Activated T-helper 17 cell treated with anti-CD3 and anti-CD28 coated beads, Interleukin-2, amount 50 U/mL, for 72 hours (primary cell): ENCODE measurements at regions not wholly inside any gene's neighbourhood (a gene's known extent, or its start where the extent isn't known, plus 50 kb on each side); places are given as distances from the start of the nearest gene placed in this dataset.

Experiments used
- ATAC-seq: fragments of 150-1000 bp; cut with Tn5 transposase; replicated peaks from 2 replicates; pipeline ENCODE4 v1.10.0; 2021; ENCODE audit warnings: mild to moderate bottlenecking, moderate library complexity
- H3K27ac Mint-ChIP-seq: one replicate; pipeline ENCODE4 v1.8.0; 2022; ENCODE audit warnings: mixed read lengths
- H3K27me3 Mint-ChIP-seq: one replicate; pipeline ENCODE4 v1.8.0; 2022; ENCODE audit warnings: mixed read lengths
- H3K36me3 Mint-ChIP-seq: one replicate; pipeline ENCODE4 v1.8.0; 2022; ENCODE audit warnings: low read depth, mild to moderate bottlenecking, mixed read lengths
- H3K4me1 Mint-ChIP-seq: one replicate; pipeline ENCODE4 v1.8.0; 2022; ENCODE audit warnings: mixed read lengths
- H3K4me3 Mint-ChIP-seq: one replicate; pipeline ENCODE4 v1.8.0; 2022; ENCODE audit warnings: mild to moderate bottlenecking, mixed read lengths
- H3K9me3 Mint-ChIP-seq: one replicate; pipeline ENCODE4 v1.8.0; 2022; ENCODE audit warnings: mixed read lengths

DNA sequence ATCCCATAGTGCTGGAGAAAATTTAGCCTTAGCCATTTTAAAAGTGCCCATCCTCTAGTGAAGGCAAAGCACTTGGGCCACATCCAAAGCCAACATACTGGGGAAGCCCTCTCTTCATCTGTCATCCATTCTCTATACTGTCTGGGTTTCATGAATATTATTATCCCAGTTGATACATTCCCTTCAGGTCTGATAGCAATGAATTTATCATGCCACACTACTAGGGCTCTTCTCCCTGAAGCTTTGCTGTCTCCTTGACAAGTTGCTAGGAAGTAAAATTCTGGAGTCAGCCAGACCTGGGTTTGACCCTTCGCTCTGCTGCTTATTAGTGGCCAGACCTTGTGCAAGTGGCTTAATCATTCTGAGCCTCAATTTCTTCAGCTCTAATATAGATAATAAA is 1041.4 kb upstream of the ADGRL2 start:
- peaks cover 5% of the 10 kb centered on the region for H3K9me3 Mint-ChIP-seq
- H3K4me3 Mint-ChIP-seq = no peak overlapping the region
- no peaks in the 10 kb centered on the region for H3K27me3 Mint-ChIP-seq
- ATAC-seq = no peak
- H3K4me1 Mint-ChIP-seq = no peaks in the 10 kb centered on the region
- H3K27ac Mint-ChIP-seq = no peak overlapping the region
- H3K36me3 Mint-ChIP-seq = no peaks in the 10 kb centered on the region

DNA sequence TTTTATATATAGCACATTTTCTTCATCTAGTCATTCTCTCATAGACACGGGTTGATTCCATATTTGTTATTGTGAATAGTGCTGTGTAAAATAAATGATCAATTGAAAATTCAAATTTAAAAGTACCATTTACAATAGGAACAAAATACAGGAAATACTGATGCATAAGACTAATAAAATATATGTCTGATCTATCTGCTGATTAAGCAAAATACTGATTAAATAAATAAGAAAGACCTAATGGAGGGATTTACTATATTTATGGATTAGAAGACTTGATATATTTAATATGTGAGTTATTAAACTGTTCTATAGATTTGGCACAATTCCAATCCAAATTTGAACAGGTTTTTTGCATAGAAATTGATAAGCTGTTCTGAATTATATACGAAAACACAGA is 1044.8 kb upstream of the ADGRL2 start:
- Mint-ChIP-seq H3K36me3 (no peaks in the 10 kb centered on the region), H3K4me3 (no peak overlapping the region), H3K4me1 (no peaks in the 10 kb centered on the region), H3K9me3 (peaks cover 9% of the 10 kb centered on the region), H3K27ac (no peak overlapping the region), H3K27me3 (no peaks in the 10 kb centered on the region)
- ATAC-seq = no peak

DNA sequence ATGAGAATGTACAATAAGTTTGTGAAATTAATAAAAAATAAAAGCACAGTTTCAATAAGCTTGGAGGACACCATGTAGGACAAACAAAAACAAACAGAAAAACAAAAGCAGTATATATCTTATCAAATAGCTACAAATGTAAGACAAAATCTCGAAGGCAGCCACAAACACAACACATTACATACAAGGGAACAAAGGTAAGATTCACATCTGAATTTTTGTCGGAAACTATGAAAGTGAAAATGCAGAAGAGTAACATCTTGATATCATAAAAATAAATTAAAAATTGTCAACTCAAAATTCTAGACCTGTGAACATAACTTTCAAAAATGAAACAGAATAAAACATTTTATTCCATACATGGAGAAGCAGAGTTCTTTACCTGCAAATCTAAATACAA is 1049.5 kb upstream of the ADGRL2 start:
- Mint-ChIP-seq H3K27me3 (no peaks in the 10 kb centered on the region), H3K36me3 (no peaks in the 10 kb centered on the region), H3K4me3 (no peak overlapping the region), H3K9me3 (peaks cover 11% of the 10 kb centered on the region), H3K27ac (no peak overlapping the region), H3K4me1 (no peaks in the 10 kb centered on the region)
- no peak for ATAC-seq

DNA sequence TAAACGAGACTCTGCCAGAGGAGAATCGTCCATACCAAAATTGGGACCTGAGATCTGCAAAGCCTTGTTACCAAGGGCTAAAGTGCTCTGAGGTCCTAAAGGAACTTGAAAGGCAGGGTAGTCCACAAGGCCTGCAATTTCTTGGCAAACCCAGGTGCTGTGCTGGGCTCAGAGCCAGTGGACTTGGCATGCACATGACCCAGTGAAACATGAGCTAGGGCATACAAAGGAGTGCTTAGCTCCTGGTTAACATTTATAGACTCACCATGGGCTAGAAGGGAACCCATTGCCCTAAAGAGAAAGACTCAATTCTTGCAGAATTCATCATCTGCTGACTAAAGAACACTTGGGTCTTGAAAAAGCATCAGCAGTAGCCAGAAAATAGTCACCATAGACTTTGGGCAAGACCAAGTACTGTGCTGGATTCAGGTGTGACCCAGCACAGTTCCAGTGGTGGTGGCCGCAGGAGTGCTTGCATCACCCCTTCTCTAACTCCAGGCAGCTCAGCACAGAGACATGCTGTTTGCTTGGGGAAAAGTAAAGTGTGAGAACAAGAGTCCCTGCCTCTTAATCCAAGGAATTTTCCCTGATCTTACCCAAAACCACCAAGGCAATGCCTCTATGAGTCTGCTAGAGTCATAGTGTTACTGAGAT is 1069.4 kb upstream of the ADGRL2 start:
- H3K4me3 Mint-ChIP-seq = no peak overlapping the region
- ATAC-seq = no peak
- H3K9me3 Mint-ChIP-seq = peaks cover 18% of the 10 kb centered on the region
- H3K27me3 Mint-ChIP-seq = no peaks in the 10 kb centered on the region
- H3K4me1 Mint-ChIP-seq = no peaks in the 10 kb centered on the region
- no peak overlapping the region for H3K27ac Mint-ChIP-seq
- no peaks in the 10 kb centered on the region for H3K36me3 Mint-ChIP-seq

GRCh38 chr1:80722611-80723010 is 1078.1 kb upstream of the ADGRL2 start:
- H3K27ac Mint-ChIP-seq = no peak overlapping the region
- no peak overlapping the region for H3K4me3 Mint-ChIP-seq
- H3K36me3 Mint-ChIP-seq = no peaks in the 10 kb centered on the region
- H3K27me3 Mint-ChIP-seq = no peaks in the 10 kb centered on the region
- H3K4me1 Mint-ChIP-seq = no peaks in the 10 kb centered on the region
- peaks cover 10% of the 10 kb centered on the region for H3K9me3 Mint-ChIP-seq
- no peak for ATAC-seq

DNA sequence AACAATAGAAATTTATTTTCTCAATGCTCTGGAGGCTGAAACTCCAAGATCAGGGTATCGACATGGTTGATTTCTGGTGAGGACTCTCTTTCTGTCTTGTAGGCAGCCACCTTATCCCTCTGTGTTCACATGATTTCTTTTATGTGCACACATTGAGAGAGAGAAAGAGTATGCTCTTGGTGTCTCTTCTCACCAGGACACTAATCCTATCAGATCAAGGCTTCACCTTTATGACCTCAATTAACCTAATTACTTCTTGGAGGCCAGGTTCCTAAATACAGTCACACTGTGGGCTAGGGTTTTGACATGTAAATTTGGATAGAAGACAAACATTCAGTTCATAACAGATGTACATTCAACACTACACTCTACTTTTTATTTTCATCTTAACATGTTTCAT is 1094.2 kb upstream of the ADGRL2 start:
- H3K27ac Mint-ChIP-seq = no peak overlapping the region
- H3K9me3 Mint-ChIP-seq = peaks cover 10% of the 10 kb centered on the region
- H3K27me3 Mint-ChIP-seq = no peaks in the 10 kb centered on the region
- H3K4me1 Mint-ChIP-seq = no peaks in the 10 kb centered on the region
- ATAC-seq = no peak
- H3K4me3 Mint-ChIP-seq = no peak overlapping the region
- no peaks in the 10 kb centered on the region for H3K36me3 Mint-ChIP-seq

- Mint-ChIP-seq H3K36me3 (no peaks in the 10 kb centered on the region), H3K27ac (no peak overlapping the region), H3K27me3 (no peaks in the 10 kb centered on the region), H3K9me3 (peaks cover 16% of the 10 kb centered on the region), H3K4me3 (no peak overlapping the region), H3K4me1 (no peaks in the 10 kb centered on the region)
- no peak for ATAC-seq
These were observed 1122.3 kb upstream of the ADGRL2 start for GRCh38 chr1:80678438-80678837.

- no peaks in the 10 kb centered on the region for H3K4me1 Mint-ChIP-seq
- H3K27ac Mint-ChIP-seq = no peak overlapping the region
- peaks cover 14% of the 10 kb centered on the region for H3K9me3 Mint-ChIP-seq
- no peak for ATAC-seq
- H3K27me3 Mint-ChIP-seq = no peaks in the 10 kb centered on the region
- H3K36me3 Mint-ChIP-seq = no peaks in the 10 kb centered on the region
- H3K4me3 Mint-ChIP-seq = no peak overlapping the region
These were observed 1125.3 kb upstream of the ADGRL2 start for GRCh38 chr1:80675454-80675853.

GRCh38 chr1:80673935-80674597 is 1126.7 kb upstream of the ADGRL2 start:
- H3K27me3 Mint-ChIP-seq = no peaks in the 10 kb centered on the region
- ATAC-seq = no peak
- no peaks in the 10 kb centered on the region for H3K4me1 Mint-ChIP-seq
- no peak overlapping the region for H3K4me3 Mint-ChIP-seq
- H3K27ac Mint-ChIP-seq = no peak overlapping the region
- no peaks in the 10 kb centered on the region for H3K36me3 Mint-ChIP-seq
- H3K9me3 Mint-ChIP-seq = peaks cover 14% of the 10 kb centered on the region

- Mint-ChIP-seq H3K4me3 (no peak overlapping the region), H3K27ac (no peak overlapping the region), H3K36me3 (no peaks in the 10 kb centered on the region), H3K4me1 (no peaks in the 10 kb centered on the region), H3K9me3 (peaks cover 5% of the 10 kb centered on the region), H3K27me3 (no peaks in the 10 kb centered on the region)
- ATAC-seq = no peak
These were observed 1132.4 kb upstream of the ADGRL2 start for GRCh38 chr1:80668372-80668771.

DNA sequence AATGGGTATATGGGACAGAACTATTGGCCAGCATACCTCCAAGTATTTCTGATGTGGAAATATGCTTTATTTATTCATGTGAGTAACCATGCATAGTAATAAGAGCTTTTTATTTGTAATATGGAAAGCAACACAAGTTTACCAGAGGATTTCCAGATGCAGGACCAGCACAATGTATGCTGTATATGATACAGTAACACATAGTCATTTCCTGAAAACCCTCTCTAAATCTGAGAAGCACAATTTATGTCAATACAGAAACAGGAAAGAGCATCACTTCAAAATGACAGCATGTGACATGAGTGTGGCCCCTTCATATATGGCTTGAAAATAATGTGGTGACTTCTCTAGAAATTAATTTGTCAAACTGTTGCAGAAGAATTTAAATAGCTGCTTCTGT is 1134.7 kb upstream of the ADGRL2 start:
- H3K4me1 Mint-ChIP-seq = no peaks in the 10 kb centered on the region
- H3K36me3 Mint-ChIP-seq = no peaks in the 10 kb centered on the region
- no peaks in the 10 kb centered on the region for H3K27me3 Mint-ChIP-seq
- H3K4me3 Mint-ChIP-seq = no peak overlapping the region
- H3K27ac Mint-ChIP-seq = no peak overlapping the region
- peaks cover 9% of the 10 kb centered on the region for H3K9me3 Mint-ChIP-seq
- no peak for ATAC-seq

- Mint-ChIP-seq H3K27me3 (no peaks in the 10 kb centered on the region), H3K4me1 (no peaks in the 10 kb centered on the region), H3K9me3 (peaks cover 10% of the 10 kb centered on the region), H3K36me3 (no peaks in the 10 kb centered on the region), H3K4me3 (no peak overlapping the region), H3K27ac (no peak overlapping the region)
- ATAC-seq = no peak
These were observed 1141.6 kb upstream of the ADGRL2 start for GRCh38 chr1:80659161-80659560.

DNA sequence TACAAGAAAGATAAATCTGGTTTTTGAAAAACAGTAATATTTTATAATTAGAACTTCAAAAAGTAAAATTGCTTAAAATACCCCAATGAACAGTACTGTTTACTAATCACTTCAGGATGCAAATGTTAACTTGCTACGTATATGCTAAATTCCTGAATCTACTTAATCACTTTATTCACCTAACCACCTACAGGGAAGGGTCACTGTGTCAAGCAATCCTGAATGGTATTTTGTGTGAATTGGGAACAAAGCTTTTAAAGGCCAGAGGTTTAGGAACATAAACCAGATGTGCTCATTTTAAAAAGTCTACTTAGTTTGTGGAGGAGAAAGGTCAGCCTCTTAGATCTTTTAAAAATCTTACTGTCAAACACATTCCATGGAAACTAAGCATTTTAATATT is 1143.0 kb upstream of the ADGRL2 start:
- no peak overlapping the region for H3K4me3 Mint-ChIP-seq
- ATAC-seq = no peak
- no peaks in the 10 kb centered on the region for H3K36me3 Mint-ChIP-seq
- H3K4me1 Mint-ChIP-seq = no peaks in the 10 kb centered on the region
- no peak overlapping the region for H3K27ac Mint-ChIP-seq
- no peaks in the 10 kb centered on the region for H3K27me3 Mint-ChIP-seq
- peaks cover 13% of the 10 kb centered on the region for H3K9me3 Mint-ChIP-seq

GRCh38 chr1:80657044-80657643 is 1143.6 kb upstream of the ADGRL2 start:
- no peak for ATAC-seq
- Mint-ChIP-seq H3K4me3 (no peak overlapping the region), H3K27ac (no peak overlapping the region), H3K36me3 (no peaks in the 10 kb centered on the region), H3K9me3 (peaks cover 13% of the 10 kb centered on the region), H3K27me3 (no peaks in the 10 kb centered on the region), H3K4me1 (no peaks in the 10 kb centered on the region)

- peaks cover 11% of the 10 kb centered on the region for H3K9me3 Mint-ChIP-seq
- no peaks in the 10 kb centered on the region for H3K27me3 Mint-ChIP-seq
- no peak for ATAC-seq
- H3K36me3 Mint-ChIP-seq = no peaks in the 10 kb centered on the region
- H3K4me1 Mint-ChIP-seq = no peaks in the 10 kb centered on the region
- H3K27ac Mint-ChIP-seq = no peak overlapping the region
- no peak overlapping the region for H3K4me3 Mint-ChIP-seq
These were observed 1144.1 kb upstream of the ADGRL2 start for GRCh38 chr1:80656641-80657040.
